Kidney epithelial cell (primary cell): ENCODE measurements at regions not wholly inside any gene's neighbourhood (a gene's known extent, or its start where the extent isn't known, plus 50 kb on each side); places are given as distances from the start of the nearest gene placed in this dataset.

Source experiments
- DNase-seq: peaks from one replicate; pipeline ENCODE4 v3.0.0-alpha.2; 2010; ENCODE audit warnings: low read depth
- H3K27me3 ChIP-seq: 2 replicates; pipeline ENCODE4 v1.6.0; 2011; ENCODE audit warnings: low read length; ENCODE audit not compliant: control insufficient read depth, insufficient read depth
- H3K36me3 ChIP-seq: 2 replicates; pipeline ENCODE4 v1.5.1; 2011; ENCODE audit warnings: low read length; ENCODE audit not compliant: control insufficient read depth, insufficient read depth
- H3K4me3 ChIP-seq: 2 replicates; pipeline ENCODE4 v1.5.1; 2011; ENCODE audit warnings: low read depth, mild to moderate bottlenecking, control low read depth, low read length
- TF ChIP-seq, protein P1 (sequence below): IDR thresholded peaks from 2 replicates; pipeline ENCODE4 v1.5.1; 2011; ENCODE audit warnings: mild to moderate bottlenecking, moderate library complexity, low read length, control low read depth, inconsistent platforms; ENCODE audit not compliant: insufficient read depth, poor library complexity, severe bottlenecking

DNA sequence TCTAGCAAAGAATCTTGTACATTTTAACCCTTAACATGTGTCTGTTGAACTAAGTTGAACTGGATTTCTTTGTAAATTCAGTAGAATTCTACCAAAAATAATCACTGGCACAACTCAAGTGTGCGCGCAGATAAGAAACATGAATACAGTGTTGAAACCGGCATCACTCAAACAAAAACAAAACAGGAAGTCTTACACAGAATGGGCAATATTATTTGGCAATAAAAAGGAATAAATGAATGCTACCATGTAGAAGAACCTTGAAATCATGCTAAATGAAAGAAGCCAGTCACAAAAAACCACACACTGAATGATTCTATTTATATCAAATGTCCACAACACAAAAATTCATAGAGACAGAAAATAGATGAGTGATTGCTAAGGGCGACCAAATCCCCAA is 102.9 kb upstream of the ZFHX3 start:
- no peak for DNase-seq
- no peak overlapping the region for H3K4me3 ChIP-seq
- H3K36me3 ChIP-seq = no peaks in the 10 kb centered on the region
- TF ChIP-seq, protein P1, sequence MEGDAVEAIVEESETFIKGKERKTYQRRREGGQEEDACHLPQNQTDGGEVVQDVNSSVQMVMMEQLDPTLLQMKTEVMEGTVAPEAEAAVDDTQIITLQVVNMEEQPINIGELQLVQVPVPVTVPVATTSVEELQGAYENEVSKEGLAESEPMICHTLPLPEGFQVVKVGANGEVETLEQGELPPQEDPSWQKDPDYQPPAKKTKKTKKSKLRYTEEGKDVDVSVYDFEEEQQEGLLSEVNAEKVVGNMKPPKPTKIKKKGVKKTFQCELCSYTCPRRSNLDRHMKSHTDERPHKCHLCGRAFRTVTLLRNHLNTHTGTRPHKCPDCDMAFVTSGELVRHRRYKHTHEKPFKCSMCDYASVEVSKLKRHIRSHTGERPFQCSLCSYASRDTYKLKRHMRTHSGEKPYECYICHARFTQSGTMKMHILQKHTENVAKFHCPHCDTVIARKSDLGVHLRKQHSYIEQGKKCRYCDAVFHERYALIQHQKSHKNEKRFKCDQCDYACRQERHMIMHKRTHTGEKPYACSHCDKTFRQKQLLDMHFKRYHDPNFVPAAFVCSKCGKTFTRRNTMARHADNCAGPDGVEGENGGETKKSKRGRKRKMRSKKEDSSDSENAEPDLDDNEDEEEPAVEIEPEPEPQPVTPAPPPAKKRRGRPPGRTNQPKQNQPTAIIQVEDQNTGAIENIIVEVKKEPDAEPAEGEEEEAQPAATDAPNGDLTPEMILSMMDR = no peak
- no peaks in the 10 kb centered on the region for H3K27me3 ChIP-seq

DNA sequence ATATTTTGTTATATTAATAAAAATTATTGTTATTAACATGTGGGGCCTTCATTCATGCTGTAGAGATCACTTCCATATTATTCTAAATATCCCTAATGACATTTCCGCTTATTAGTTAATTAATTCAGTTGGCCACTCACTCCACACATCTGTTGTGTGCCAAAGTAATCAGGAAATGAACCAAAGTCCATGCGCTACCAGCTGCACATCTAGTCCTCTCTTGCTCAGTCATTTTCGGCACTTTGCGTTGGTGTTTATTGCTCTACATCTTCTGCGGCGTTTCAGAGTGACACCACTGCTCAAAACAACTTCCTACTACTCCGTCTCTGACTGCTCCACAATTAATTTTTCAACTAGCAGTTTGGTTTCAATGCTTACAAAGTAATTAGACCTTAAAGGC is 101.4 kb upstream of the ZFHX3 start:
- no peak for DNase-seq
- H3K4me3 ChIP-seq = no peak overlapping the region
- TF ChIP-seq, protein P1 = no peak
- H3K27me3 ChIP-seq = no peaks in the 10 kb centered on the region
- H3K36me3 ChIP-seq = no peaks in the 10 kb centered on the region

DNA sequence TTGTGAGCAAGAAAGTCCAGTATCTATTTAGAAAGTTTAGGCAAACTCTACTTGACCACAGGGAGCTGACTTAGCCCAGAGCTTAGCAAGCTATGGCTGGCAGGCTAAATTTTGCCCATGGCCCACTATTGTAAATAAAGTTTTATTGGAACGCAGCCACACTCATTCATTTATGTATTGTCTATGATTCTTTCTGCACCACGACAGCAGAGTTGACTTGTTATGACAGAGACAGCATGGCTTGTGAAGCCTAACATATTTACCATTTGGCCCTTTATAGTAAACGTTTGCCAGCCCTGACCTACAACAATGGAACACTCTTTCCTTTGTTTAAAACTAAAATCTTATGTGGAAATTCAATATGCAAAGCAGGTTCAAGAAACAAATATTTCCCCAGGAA is 100.0 kb upstream of the ZFHX3 start:
- Histone ChIP-seq H3K4me3 (no peak overlapping the region), H3K27me3 (no peaks in the 10 kb centered on the region), H3K36me3 (no peaks in the 10 kb centered on the region)
- DNase-seq = no peak
- TF ChIP-seq, protein P1 = no peak

DNA sequence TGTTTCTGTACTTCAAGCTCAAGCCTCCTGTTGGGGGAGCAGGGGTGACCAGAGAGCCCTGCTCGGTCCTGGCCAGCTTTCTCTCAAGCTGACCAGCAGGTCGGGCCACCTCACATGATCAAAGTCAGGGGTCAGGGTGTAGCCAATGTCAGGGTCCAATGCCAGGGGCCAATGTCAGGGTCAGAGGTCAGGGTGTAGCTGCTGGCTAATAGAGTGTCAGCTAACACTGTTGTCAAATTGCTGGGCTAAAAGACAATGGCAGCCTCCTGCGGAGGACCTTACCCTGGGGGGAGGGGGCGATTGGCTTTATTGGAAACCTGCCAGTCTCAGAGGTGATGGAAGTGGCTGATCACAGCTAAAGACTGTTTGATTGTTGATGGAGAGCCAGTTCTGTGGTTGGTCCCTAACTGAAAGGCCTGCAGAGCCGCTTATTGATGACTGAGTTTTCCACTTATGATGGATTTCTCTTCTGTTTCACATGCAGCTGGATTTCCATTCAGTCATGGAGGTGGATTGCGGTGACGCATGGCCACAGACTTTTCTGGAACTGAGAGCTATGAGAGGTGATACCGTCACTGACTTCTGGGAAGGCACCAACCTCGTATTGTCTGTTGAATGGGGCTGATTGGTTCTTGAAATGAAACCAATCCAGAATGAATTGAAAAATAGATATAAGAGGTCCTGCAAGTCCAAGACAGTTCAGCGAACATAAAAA is 97.4 kb upstream of the ZFHX3 start:
- H3K4me3 ChIP-seq = no peak overlapping the region
- no peaks in the 10 kb centered on the region for H3K27me3 ChIP-seq
- H3K36me3 ChIP-seq = no peaks in the 10 kb centered on the region
- no peak for DNase-seq
- TF ChIP-seq, protein P1 = no peak

DNA sequence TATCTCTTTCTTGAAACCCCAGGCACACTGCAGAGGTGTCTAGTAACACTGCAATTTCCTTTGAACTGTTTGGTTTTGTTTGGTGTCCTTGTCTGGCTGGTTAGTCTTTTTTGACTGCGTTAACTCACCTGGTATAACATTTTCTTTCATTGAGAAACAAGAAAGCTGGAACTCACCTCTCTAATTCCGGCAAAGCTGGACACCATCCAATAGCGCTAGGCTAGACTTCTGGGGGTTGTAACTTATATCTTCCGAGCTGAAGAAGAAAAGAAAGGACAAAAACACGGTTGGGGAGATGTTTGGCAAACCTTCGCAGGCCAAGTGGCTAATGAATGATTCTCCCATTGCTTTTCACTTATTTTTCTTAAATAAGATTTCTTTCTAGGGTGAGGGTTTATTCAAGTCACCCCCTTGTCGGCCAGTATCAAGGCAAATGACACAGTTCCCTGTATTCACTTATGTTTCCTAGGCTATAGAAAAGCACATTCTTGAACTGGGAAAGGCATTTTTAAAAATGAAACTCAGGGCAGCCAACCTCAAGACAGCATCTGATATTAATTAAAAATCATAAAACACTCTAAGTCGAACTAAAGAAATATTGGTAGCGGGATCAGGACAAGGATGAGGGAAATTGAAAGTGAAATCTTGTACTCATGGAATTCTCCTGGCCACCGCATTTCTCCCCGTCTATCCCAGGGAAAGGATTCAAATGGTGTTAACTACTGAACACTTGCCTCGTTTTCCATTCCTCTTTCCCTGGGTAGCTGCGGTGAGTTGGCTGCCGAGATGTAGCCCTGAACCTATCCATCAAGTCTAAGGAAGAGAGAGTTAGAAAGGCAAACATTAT is 95.9 kb upstream of the ZFHX3 start:
- TF ChIP-seq, protein P1 = no peak
- Histone ChIP-seq H3K4me3 (no peak overlapping the region), H3K27me3 (no peaks in the 10 kb centered on the region), H3K36me3 (no peaks in the 10 kb centered on the region)
- DNase-seq = no peak
